CD4-positive, alpha-beta memory T cell (primary cell): ENCODE measurements at regions not wholly inside any gene's neighbourhood (a gene's known extent, or its start where the extent isn't known, plus 50 kb on each side); places are given as distances from the start of the nearest gene placed in this dataset.

Source experiments
- CTCF ChIA-PET: fragments of 350-600 bp; sonication (Branson Sonifier 250); formaldehyde crosslinking; loops from one replicate; lab custom pipeline; 2021; ENCODE audit warnings: inconsistent platforms; ENCODE audit not compliant: partially characterized antibody; lab: Charles Lee
- POLR2A ChIA-PET: fragments of 350-600 bp; sonication (Branson Sonifier 250); formaldehyde crosslinking; loops from one replicate; lab custom pipeline; 2021; ENCODE audit not compliant: partially characterized antibody; lab: Charles Lee
- DNase-seq, 5 donors: peaks; one replicate each; pipeline versions ENCODE4 v3.0.0 to v3.0.0-alpha.2; 2020 to 2022; ENCODE audit warnings: mixed read lengths in 1 of 5
- H3K27ac ChIP-seq: one replicate; pipeline ENCODE4 v1.7.0; 2013; ENCODE audit warnings: low read depth, low read length
- H3K27me3 ChIP-seq: 2 replicates; pipeline ENCODE4 v1.7.0; 2013; ENCODE audit warnings: mild to moderate bottlenecking, low read length, moderate library complexity; ENCODE audit not compliant: insufficient read depth
- H3K36me3 ChIP-seq: 2 replicates; pipeline ENCODE4 v1.7.0; 2013; ENCODE audit warnings: mild to moderate bottlenecking, low read length, moderate library complexity; ENCODE audit not compliant: insufficient read depth
- H3K4me1 ChIP-seq: 2 replicates; pipeline ENCODE4 v1.7.0; 2013; ENCODE audit warnings: mild to moderate bottlenecking, low read length, moderate library complexity; ENCODE audit not compliant: insufficient read depth
- H3K4me3 ChIP-seq, 2 donors: one replicate each; pipeline ENCODE4 v1.7.0; 2013; ENCODE audit warnings: low read length in 2 of 2, mild to moderate bottlenecking in 1 of 2
- H3K9me3 ChIP-seq, 2 donors: one replicate each; pipeline ENCODE4 v1.7.0; 2013; ENCODE audit warnings: low read length in 2 of 2, control low read depth in 1 of 2; ENCODE audit not compliant: control insufficient read depth in 1 of 2
- H3K27ac Mint-ChIP-seq, 7 donors: one replicate each; pipeline ENCODE4 v1.8.0; 2020 to 2021; ENCODE audit warnings: mixed read lengths in 7 of 7, mild to moderate bottlenecking in 6 of 7, inconsistent platforms in 3 of 7, moderate library complexity in 3 of 7
- H3K27me3 Mint-ChIP-seq, 2 donors: one replicate each; pipeline ENCODE4 v1.8.0; 2020 to 2021; ENCODE audit warnings: mixed read lengths in 2 of 2
- H3K36me3 Mint-ChIP-seq, 2 donors: one replicate each; pipeline ENCODE4 v1.8.0; 2020 to 2021; ENCODE audit warnings: mixed read lengths in 2 of 2, inconsistent platforms in 1 of 2, mild to moderate bottlenecking in 1 of 2
- H3K4me1 Mint-ChIP-seq, 4 donors: one replicate each; pipeline ENCODE4 v1.8.0; 2020 to 2021; ENCODE audit warnings: mixed read lengths in 4 of 4, mild to moderate bottlenecking in 1 of 4
- H3K4me3 Mint-ChIP-seq, 8 donors: one replicate each; pipeline ENCODE4 v1.8.0; 2020 to 2021; ENCODE audit warnings: mixed read lengths in 8 of 8, mild to moderate bottlenecking in 7 of 8, moderate library complexity in 6 of 8, inconsistent platforms in 3 of 8
- H3K9me3 Mint-ChIP-seq, 8 donors: one replicate each; pipeline ENCODE4 v1.8.0; 2020 to 2021; ENCODE audit warnings: mixed read lengths in 8 of 8, mild to moderate bottlenecking in 5 of 8, inconsistent platforms in 3 of 8, moderate library complexity in 1 of 8
- intact Hi-C: fragments of 100-400 bp; cut with micrococcal nuclease; formaldehyde crosslinking; loops from one replicate; pipeline ENCODE4 v1.15.1; 2023

- ChIA-PET CTCF (no interaction called here), POLR2A (no interaction called here)
- Histone ChIP-seq H3K27me3 (no peaks in the 10 kb centered on the region), H3K36me3 (no peaks in the 10 kb centered on the region), H3K4me1 (no peaks in the 10 kb centered on the region), H3K9me3 (no peaks in the 10 kb centered on the region), H3K27ac (no peak overlapping the region), H3K4me3 (no peak overlapping the region)
- Mint-ChIP-seq H3K9me3 (peaks cover 0 to 8% (median 0%) of the 10 kb centered on the region in 8 donors), H3K27me3 (peaks cover 4 to 5% of the 10 kb centered on the region in 2 donors), H3K4me1 (no peaks in the 10 kb centered on the region), H3K36me3 (no peaks in the 10 kb centered on the region), H3K27ac (no peak overlapping the region), H3K4me3 (no peak overlapping the region)
- no peak for DNase-seq
- intact Hi-C loops: no loop called here
Observed at GRCh38 chr5:78705826-78706225, 57.3 kb upstream of the LHFPL2 start.

- Mint-ChIP-seq H3K36me3 (no peaks in the 10 kb centered on the region), H3K4me3 (no peak overlapping the region), H3K9me3 (peaks cover 0 to 3% (median 0%) of the 10 kb centered on the region in 8 donors), H3K4me1 (no peaks in the 10 kb centered on the region), H3K27me3 (peaks cover 2 to 3% of the 10 kb centered on the region in 2 donors), H3K27ac (no peak overlapping the region)
- ChIA-PET POLR2A (no interaction called here), CTCF (no interaction called here)
- H3K36me3 ChIP-seq: no peaks in the 10 kb centered on the region
- no peaks in the 10 kb centered on the region for H3K9me3 ChIP-seq
- H3K4me1 ChIP-seq: no peaks in the 10 kb centered on the region
- no peak overlapping the region for H3K4me3 ChIP-seq
- no peaks in the 10 kb centered on the region for H3K27me3 ChIP-seq
- H3K27ac ChIP-seq: no peak overlapping the region
- no peak for DNase-seq
- intact Hi-C loops: no loop called here
Observed at GRCh38 chr5:78701795-78702410, 53.3 kb upstream of the LHFPL2 start.

GRCh38 chr5:78699552-78700153 lies 51.1 kb upstream of the LHFPL2 start:
- intact Hi-C loops: no loop called here
- Mint-ChIP-seq H3K9me3 (peaks cover 0 to 3% (median 0%) of the 10 kb centered on the region in 8 donors), H3K36me3 (no peaks in the 10 kb centered on the region), H3K27me3 (peaks cover 0 to 1% of the 10 kb centered on the region in 2 donors), H3K4me3 (no peak overlapping the region), H3K4me1 (no peaks in the 10 kb centered on the region), H3K27ac (no peak overlapping the region)
- Histone ChIP-seq H3K36me3 (no peaks in the 10 kb centered on the region), H3K27ac (no peak overlapping the region), H3K4me1 (no peaks in the 10 kb centered on the region), H3K9me3 (no peaks in the 10 kb centered on the region), H3K4me3 (no peak overlapping the region), H3K27me3 (no peaks in the 10 kb centered on the region)
- no peak for DNase-seq
- CTCF ChIA-PET: no interaction called here
- POLR2A ChIA-PET: no interaction called here

- peaks cover 0 to 1% of the 10 kb centered on the region in 2 donors for H3K27me3 Mint-ChIP-seq
- POLR2A ChIA-PET: no interaction called here
Observed at GRCh38 chr5:78698191-78698791, 49.7 kb upstream of the LHFPL2 start.

More at GRCh38 chr5:78698191-78698791, 49.7 kb upstream of the LHFPL2 start:
- Histone ChIP-seq H3K4me1 (no peaks in the 10 kb centered on the region), H3K27me3 (no peaks in the 10 kb centered on the region), H3K27ac (no peak overlapping the region), H3K36me3 (no peaks in the 10 kb centered on the region), H3K4me3 (no peak overlapping the region), H3K9me3 (no peaks in the 10 kb centered on the region)
- intact Hi-C loops: no loop called here
- no peaks in the 10 kb centered on the region for H3K4me1 Mint-ChIP-seq
- CTCF ChIA-PET: no interaction called here
- peaks cover 0 to 3% (median 2%) of the 10 kb centered on the region in 8 donors for H3K9me3 Mint-ChIP-seq
- no peak overlapping the region for H3K4me3 Mint-ChIP-seq
- no peak overlapping the region for H3K27ac Mint-ChIP-seq
- H3K36me3 Mint-ChIP-seq: no peaks in the 10 kb centered on the region
- DNase-seq: no peak
